ENCODE measurements at regions not wholly inside any gene's neighbourhood (a gene's known extent, or its start where the extent isn't known, plus 50 kb on each side); places are given as distances from the start of the nearest gene placed in this dataset.

- TF ChIP-seq POLR2A (IDR thresholded peaks at IDR 0.05; ENCODE audit: low read depth, low read length) (no peak), TAF1 (IDR thresholded peaks at IDR 0.05; ENCODE audit: low read depth, low read length) (no peak)
These were observed 127.7 kb upstream of the DSEL start for GRCh38 chr18:67644226-67644625.

All from GM12891 (cell line).